ENCODE measurements at regions not wholly inside any gene's neighbourhood (a gene's known extent, or its start where the extent isn't known, plus 50 kb on each side); places are given as distances from the start of the nearest gene placed in this dataset.

DNA sequence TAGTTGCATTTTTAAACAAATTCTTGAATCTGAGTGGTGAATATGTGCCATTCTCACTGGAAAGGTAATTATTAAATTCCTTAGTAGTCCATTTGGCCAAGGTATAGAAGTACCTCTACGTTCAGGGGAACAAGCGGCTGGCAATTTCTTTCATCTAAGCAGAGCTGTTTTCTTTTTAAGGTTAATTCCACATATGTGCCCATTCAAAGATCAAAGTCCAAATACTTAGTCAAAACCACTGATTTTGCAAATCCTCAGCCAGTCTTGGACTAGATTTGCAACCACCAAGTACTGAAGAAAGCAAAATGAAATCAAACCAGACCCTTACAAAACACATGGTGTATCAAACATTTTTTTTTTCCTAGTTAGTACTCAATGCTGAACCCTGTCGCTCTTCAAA is 68.7 kb upstream of the JDP2 start:
- TF ChIP-seq, protein P1, sequence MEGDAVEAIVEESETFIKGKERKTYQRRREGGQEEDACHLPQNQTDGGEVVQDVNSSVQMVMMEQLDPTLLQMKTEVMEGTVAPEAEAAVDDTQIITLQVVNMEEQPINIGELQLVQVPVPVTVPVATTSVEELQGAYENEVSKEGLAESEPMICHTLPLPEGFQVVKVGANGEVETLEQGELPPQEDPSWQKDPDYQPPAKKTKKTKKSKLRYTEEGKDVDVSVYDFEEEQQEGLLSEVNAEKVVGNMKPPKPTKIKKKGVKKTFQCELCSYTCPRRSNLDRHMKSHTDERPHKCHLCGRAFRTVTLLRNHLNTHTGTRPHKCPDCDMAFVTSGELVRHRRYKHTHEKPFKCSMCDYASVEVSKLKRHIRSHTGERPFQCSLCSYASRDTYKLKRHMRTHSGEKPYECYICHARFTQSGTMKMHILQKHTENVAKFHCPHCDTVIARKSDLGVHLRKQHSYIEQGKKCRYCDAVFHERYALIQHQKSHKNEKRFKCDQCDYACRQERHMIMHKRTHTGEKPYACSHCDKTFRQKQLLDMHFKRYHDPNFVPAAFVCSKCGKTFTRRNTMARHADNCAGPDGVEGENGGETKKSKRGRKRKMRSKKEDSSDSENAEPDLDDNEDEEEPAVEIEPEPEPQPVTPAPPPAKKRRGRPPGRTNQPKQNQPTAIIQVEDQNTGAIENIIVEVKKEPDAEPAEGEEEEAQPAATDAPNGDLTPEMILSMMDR (conservative IDR thresholded peaks at IDR 0.05; ENCODE audit: low read depth in 2 of 2), result no peak
- TF ChIP-seq EZH2 (IDR thresholded peaks at IDR 0.05; ENCODE audit: low read depth, unreplicated experiment) (no peak), POLR2AphosphoS5 (IDR thresholded peaks at IDR 0.05; ENCODE audit: low read depth) (no peak), CREB1 (CRISPR knock-in tag; IDR thresholded peaks at IDR 0.05; ENCODE audit: low read depth) (no peak)
- TF ChIP-seq, protein P2, sequence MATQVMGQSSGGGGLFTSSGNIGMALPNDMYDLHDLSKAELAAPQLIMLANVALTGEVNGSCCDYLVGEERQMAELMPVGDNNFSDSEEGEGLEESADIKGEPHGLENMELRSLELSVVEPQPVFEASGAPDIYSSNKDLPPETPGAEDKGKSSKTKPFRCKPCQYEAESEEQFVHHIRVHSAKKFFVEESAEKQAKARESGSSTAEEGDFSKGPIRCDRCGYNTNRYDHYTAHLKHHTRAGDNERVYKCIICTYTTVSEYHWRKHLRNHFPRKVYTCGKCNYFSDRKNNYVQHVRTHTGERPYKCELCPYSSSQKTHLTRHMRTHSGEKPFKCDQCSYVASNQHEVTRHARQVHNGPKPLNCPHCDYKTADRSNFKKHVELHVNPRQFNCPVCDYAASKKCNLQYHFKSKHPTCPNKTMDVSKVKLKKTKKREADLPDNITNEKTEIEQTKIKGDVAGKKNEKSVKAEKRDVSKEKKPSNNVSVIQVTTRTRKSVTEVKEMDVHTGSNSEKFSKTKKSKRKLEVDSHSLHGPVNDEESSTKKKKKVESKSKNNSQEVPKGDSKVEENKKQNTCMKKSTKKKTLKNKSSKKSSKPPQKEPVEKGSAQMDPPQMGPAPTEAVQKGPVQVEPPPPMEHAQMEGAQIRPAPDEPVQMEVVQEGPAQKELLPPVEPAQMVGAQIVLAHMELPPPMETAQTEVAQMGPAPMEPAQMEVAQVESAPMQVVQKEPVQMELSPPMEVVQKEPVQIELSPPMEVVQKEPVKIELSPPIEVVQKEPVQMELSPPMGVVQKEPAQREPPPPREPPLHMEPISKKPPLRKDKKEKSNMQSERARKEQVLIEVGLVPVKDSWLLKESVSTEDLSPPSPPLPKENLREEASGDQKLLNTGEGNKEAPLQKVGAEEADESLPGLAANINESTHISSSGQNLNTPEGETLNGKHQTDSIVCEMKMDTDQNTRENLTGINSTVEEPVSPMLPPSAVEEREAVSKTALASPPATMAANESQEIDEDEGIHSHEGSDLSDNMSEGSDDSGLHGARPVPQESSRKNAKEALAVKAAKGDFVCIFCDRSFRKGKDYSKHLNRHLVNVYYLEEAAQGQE (IDR thresholded peaks at IDR 0.05; ENCODE audit: unreplicated experiment), result no peak
